ENCODE measurements at regions not wholly inside any gene's neighbourhood (a gene's known extent, or its start where the extent isn't known, plus 50 kb on each side); places are given as distances from the start of the nearest gene placed in this dataset.

GRCh38 chr7:116097365-116098009 lies 66.9 kb upstream of the TFEC start:
- Histone ChIP-seq H3K27me3 (ENCODE audit: insufficient read depth, low read length, poor library complexity) (no peaks in the 10 kb centered on the region), H3K4me2 (ENCODE audit: insufficient read depth, low read length) (no peak overlapping the region), H3K36me3 (ENCODE audit: insufficient read depth, low read length) (peaks cover 16% of the 10 kb centered on the region; the same call in 1 of the 2 replicates), H3K79me2 (ENCODE audit: insufficient read depth, low read length) (no peaks in the 10 kb centered on the region), H2AFZ (ENCODE audit: low read depth, low read length) (0 out of 2 replicates have a peak overlapping the region, but pooled peaks have one; percentile 12), H4K20me1 (ENCODE audit: insufficient read depth, low read length) (no peaks in the 10 kb centered on the region), H3K9ac (ENCODE audit: low read depth, low read length) (no peak overlapping the region), H3K4me3 (ENCODE audit: low read depth in 1 of 2, low read length in 2 of 2) (no peak overlapping the region), H3K27ac (ENCODE audit: low read length) (no peak overlapping the region), H3K9me3 (ENCODE audit: insufficient read depth, low read length, severe bottlenecking) (no peaks in the 10 kb centered on the region), H3K4me1 (ENCODE audit: insufficient read depth, low read length) (no peaks in the 10 kb centered on the region)
- ATAC-seq (ENCODE audit: insufficient read depth, low read depth) (peak; percentile 40; the same call in 1 of the 3 replicates), DNase-seq (no peak)
- TF ChIP-seq CTCF (IDR thresholded peaks at IDR 0.05; ENCODE audit: borderline replicate concordance, extremely low read depth, low read length, poor library complexity, severe bottlenecking) (peak; percentile 21), EZH2 (IDR thresholded peaks at IDR 0.05; ENCODE audit: borderline replicate concordance, low read depth, low read length, severe bottlenecking) (no peak)

GRCh38 chr7:116098175-116098574 lies 67.6 kb upstream of the TFEC start:
- DNase-seq (no peak), ATAC-seq (ENCODE audit: insufficient read depth, low read depth) (no peak)
- H3K4me2 ChIP-seq (ENCODE audit: insufficient read depth, low read length): no peak overlapping the region
- H3K4me1 ChIP-seq (ENCODE audit: insufficient read depth, low read length): no peaks in the 10 kb centered on the region
- no peaks in the 10 kb centered on the region for H3K9me3 ChIP-seq (ENCODE audit: insufficient read depth, low read length, severe bottlenecking)
- no peak overlapping the region for H3K9ac ChIP-seq (ENCODE audit: low read depth, low read length)
- peaks cover 22% of the 10 kb centered on the region; the same call in 1 of the 2 replicates for H3K36me3 ChIP-seq (ENCODE audit: insufficient read depth, low read length)
- no peaks in the 10 kb centered on the region for H3K79me2 ChIP-seq (ENCODE audit: insufficient read depth, low read length)
- TF ChIP-seq EZH2 (IDR thresholded peaks at IDR 0.05; ENCODE audit: borderline replicate concordance, low read depth, low read length, severe bottlenecking): no peak
- no peak for TF ChIP-seq CTCF (IDR thresholded peaks at IDR 0.05; ENCODE audit: borderline replicate concordance, extremely low read depth, low read length, poor library complexity, severe bottlenecking)
- no peak overlapping the region for H2AFZ ChIP-seq (ENCODE audit: low read depth, low read length)
- H4K20me1 ChIP-seq (ENCODE audit: insufficient read depth, low read length): no peaks in the 10 kb centered on the region
- H3K27ac ChIP-seq (ENCODE audit: low read length): no peak overlapping the region
- no peak overlapping the region for H3K4me3 ChIP-seq (ENCODE audit: low read depth in 1 of 2, low read length in 2 of 2)
- no peaks in the 10 kb centered on the region for H3K27me3 ChIP-seq (ENCODE audit: insufficient read depth, low read length, poor library complexity)

GRCh38 chr7:116100626-116101025 lies 70.1 kb upstream of the TFEC start:
- no peak overlapping the region for H3K4me2 ChIP-seq (ENCODE audit: insufficient read depth, low read length)

More at GRCh38 chr7:116100626-116101025, 70.1 kb upstream of the TFEC start:
- Histone ChIP-seq H3K9me3 (ENCODE audit: insufficient read depth, low read length, severe bottlenecking) (no peaks in the 10 kb centered on the region), H3K4me1 (ENCODE audit: insufficient read depth, low read length) (no peaks in the 10 kb centered on the region), H3K79me2 (ENCODE audit: insufficient read depth, low read length) (no peaks in the 10 kb centered on the region), H3K4me3 (ENCODE audit: low read depth in 1 of 2, low read length in 2 of 2) (no peak overlapping the region), H3K27me3 (ENCODE audit: insufficient read depth, low read length, poor library complexity) (no peaks in the 10 kb centered on the region), H2AFZ (ENCODE audit: low read depth, low read length) (no peak overlapping the region), H3K9ac (ENCODE audit: low read depth, low read length) (no peak overlapping the region), H3K27ac (ENCODE audit: low read length) (no peak overlapping the region), H4K20me1 (ENCODE audit: insufficient read depth, low read length) (no peaks in the 10 kb centered on the region), H3K36me3 (ENCODE audit: insufficient read depth, low read length) (peaks cover 23% of the 10 kb centered on the region; the same call in 1 of the 2 replicates)
- DNase-seq (no peak), ATAC-seq (ENCODE audit: insufficient read depth, low read depth) (no peak)
- TF ChIP-seq EZH2 (IDR thresholded peaks at IDR 0.05; ENCODE audit: borderline replicate concordance, low read depth, low read length, severe bottlenecking) (no peak), CTCF (IDR thresholded peaks at IDR 0.05; ENCODE audit: borderline replicate concordance, extremely low read depth, low read length, poor library complexity, severe bottlenecking) (no peak)
